Lower leg skin (tissue), 4 donors: ENCODE measurements at regions not wholly inside any gene's neighbourhood (a gene's known extent, or its start where the extent isn't known, plus 50 kb on each side); places are given as distances from the start of the nearest gene placed in this dataset.

Source experiments
- DNase-seq, 2 donors: peaks; one replicate each; pipeline ENCODE4 v3.0.0-alpha.2; 2019; ENCODE audit warnings: low spot score in 2 of 2
- H3K4me3 ChIP-seq: fragments of 200-600 bp; sonication (generic); 2 replicates; pipeline ENCODE4 v1.5.1; 2017; ENCODE audit warnings: mild to moderate bottlenecking, low read depth; ENCODE audit not compliant: poor library complexity, severe bottlenecking
- CTCF ChIP-seq, 3 donors: fragments of 450-650 bp; IDR thresholded peaks; one replicate each; pipeline ENCODE4 v1.5.1; 2016; ENCODE audit warnings: antibody characterized with exemption in 3 of 3, mild to moderate bottlenecking in 3 of 3, moderate library complexity in 2 of 3
- POLR2A ChIP-seq, 2 donors: fragments of 450-650 bp; IDR thresholded peaks; one replicate each; pipeline ENCODE4 v1.6.1; 2016 to 2017; ENCODE audit warnings: antibody characterized with exemption in 2 of 2, mild to moderate bottlenecking in 1 of 2, moderate library complexity in 1 of 2
- WGBS, 2 donors: methylation state at CpG; one replicate each; pipeline ENCODE4 v1.1.5; 2018; 5-methylcytosine and 5-hydroxymethylcytosine counted together
- intact Hi-C: fragments of 100-400 bp; cut with DNase I; formaldehyde crosslinking; loops from one replicate; pipeline ENCODE4 v1.15.0; 2023; ENCODE audit warnings: low total_unique reads

GRCh38 chr1:193417945-193418744, 231.7 kb upstream of the B3GALT2 start:
- DNase-seq: no peak
- WGBS, 2 donors: 29 to 31% methylated on average over 4 of the region's 4 CpGs
- H3K4me3 ChIP-seq: no peak overlapping the region
- intact Hi-C loops: no loop called here
- TF ChIP-seq CTCF (IDR thresholded peaks at IDR 0.05) (no peak), POLR2A (IDR thresholded peaks at IDR 0.05) (no peak)

- 11 to 24% methylated on average over 1 of the region's 1 CpG for WGBS, 2 donors
- H3K4me3 ChIP-seq: no peak overlapping the region
- DNase-seq: no peak
- TF ChIP-seq POLR2A (IDR thresholded peaks at IDR 0.05) (no peak), CTCF (IDR thresholded peaks at IDR 0.05) (no peak)
- intact Hi-C loops: no loop called here
These were observed 231.0 kb upstream of the B3GALT2 start for GRCh38 chr1:193417403-193417802.

GRCh38 chr1:193416226-193417024, 230.0 kb upstream of the B3GALT2 start:
- TF ChIP-seq CTCF (IDR thresholded peaks at IDR 0.05): no peak
- no peak for TF ChIP-seq POLR2A (IDR thresholded peaks at IDR 0.05)
- 94 to 96% methylated on average over 7 of the region's 7 CpGs for WGBS, 2 donors
- no peak overlapping the region for H3K4me3 ChIP-seq
- no peak for DNase-seq
- intact Hi-C loops: no loop called here

- intact Hi-C loops: no loop called here
- no peak for DNase-seq
- H3K4me3 ChIP-seq: no peak overlapping the region
- TF ChIP-seq CTCF (IDR thresholded peaks at IDR 0.05) (no peak), POLR2A (IDR thresholded peaks at IDR 0.05) (no peak)
- 72 to 76% methylated on average over 3 of the region's 3 CpGs for WGBS, 2 donors
These were observed 228.8 kb upstream of the B3GALT2 start for GRCh38 chr1:193415256-193415655.

- intact Hi-C loops: no loop called here
- TF ChIP-seq POLR2A (IDR thresholded peaks at IDR 0.05) (no peak), CTCF (IDR thresholded peaks at IDR 0.05) (no peak)
- no peak overlapping the region for H3K4me3 ChIP-seq
- 97 to 98% methylated on average over 3 of the region's 3 CpGs for WGBS, 2 donors
- no peak for DNase-seq
These were observed 227.0 kb upstream of the B3GALT2 start for GRCh38 chr1:193413376-193413775.
